ENCODE measurements at regions not wholly inside any gene's neighbourhood (a gene's known extent, or its start where the extent isn't known, plus 50 kb on each side); places are given as distances from the start of the nearest gene placed in this dataset.

GRCh38 chr9:135196474-135196873 is 109.0 kb downstream of the OLFM1 start:
- Histone ChIP-seq H3K27ac (no peak overlapping the region), H3K4me3 (no peak overlapping the region)
- no peak for TF ChIP-seq CTCF (IDR thresholded peaks at IDR 0.05)
- DNase-seq (ENCODE audit: low spot score), result no peak

- TF ChIP-seq CTCF (IDR thresholded peaks at IDR 0.05), result no peak
- no peak overlapping the region for H3K27ac ChIP-seq
- no peak overlapping the region for H3K4me3 ChIP-seq
- DNase-seq (ENCODE audit: low spot score), result no peak
Measured at GRCh38 chr9:135198144-135198543, 110.7 kb downstream of the OLFM1 start.

GRCh38 chr9:135198586-135199285 is 111.3 kb downstream of the OLFM1 start:
- DNase-seq (ENCODE audit: low spot score), result no peak
- Histone ChIP-seq H3K4me3 (no peak overlapping the region), H3K27ac (no peak overlapping the region)
- no peak for TF ChIP-seq CTCF (IDR thresholded peaks at IDR 0.05)

- no peak for DNase-seq (ENCODE audit: low spot score)
- Histone ChIP-seq H3K4me3 (no peak overlapping the region), H3K27ac (no peak overlapping the region)
- TF ChIP-seq CTCF (IDR thresholded peaks at IDR 0.05), result no peak
Measured at GRCh38 chr9:135199489-135199888, 112.0 kb downstream of the OLFM1 start.

GRCh38 chr9:135201711-135202110 is 114.2 kb downstream of the OLFM1 start:
- TF ChIP-seq CTCF (IDR thresholded peaks at IDR 0.05), result no peak
- Histone ChIP-seq H3K4me3 (no peak overlapping the region), H3K27ac (no peak overlapping the region)
- DNase-seq (ENCODE audit: low spot score), result no peak

- Histone ChIP-seq H3K27ac (no peak overlapping the region), H3K4me3 (no peak overlapping the region)
- no peak for TF ChIP-seq CTCF (IDR thresholded peaks at IDR 0.05)
- no peak for DNase-seq (ENCODE audit: low spot score)
Measured at GRCh38 chr9:135204177-135204576, 116.7 kb downstream of the OLFM1 start.

GRCh38 chr9:135209136-135209535 is 121.7 kb downstream of the OLFM1 start:
- TF ChIP-seq CTCF (IDR thresholded peaks at IDR 0.05), result no peak
- Histone ChIP-seq H3K4me3 (no peak overlapping the region), H3K27ac (no peak overlapping the region)
- DNase-seq (ENCODE audit: low spot score), result no peak

Measured in coronary artery (tissue), 2 donors.